Endothelial cell of umbilical vein (primary cell): ENCODE measurements at regions not wholly inside any gene's neighbourhood (a gene's known extent, or its start where the extent isn't known, plus 50 kb on each side); places are given as distances from the start of the nearest gene placed in this dataset.

ENCODE experiments used
- BruUV-seq: library from RNA; stranded (reverse); fragments of 400-500 nt; replicated peaks from 2 replicates; lab custom pipeline; 2021; lab: Mats Ljungman, UMichigan
- CTCF ChIA-PET: fragments of 300-600, 350-600 bp; sonication (Branson Sonifier 250); formaldehyde crosslinking; loops from one replicate; lab custom pipeline; 2021; ENCODE audit warnings: antibody characterized with exemption, inconsistent platforms; lab: Charles Lee
- POLR2A ChIA-PET: fragments of 300-600, 350-600 bp; sonication (Branson Sonifier 250); formaldehyde crosslinking; loops from one replicate; lab custom pipeline; 2021; ENCODE audit warnings: antibody characterized with exemption, inconsistent platforms; lab: Charles Lee
- DNase-seq: peaks from one replicate; pipeline ENCODE4 v3.0.0-alpha.2; 2011; ENCODE audit warnings: low read depth, low spot score
- FAIRE-seq: peaks from 2 replicates; lab custom pipeline; 2011; peaks lifted over from hg19 to GRCh38; lab: Jason Lieb, UNC
- H2AFZ ChIP-seq: 2 replicates; pipeline ENCODE4 v1.6.0; 2012; ENCODE audit warnings: low read depth, low read length, control low read depth, inconsistent platforms
- H3K27ac ChIP-seq: 2 replicates; pipeline ENCODE4 v1.5.1; 2011; ENCODE audit warnings: low read depth, mild to moderate bottlenecking, control low read depth, low read length, moderate library complexity; ENCODE audit not compliant: insufficient read depth
- H3K27me3 ChIP-seq, 2 experiments: 2 replicates each; pipeline versions ENCODE4 v1.6.0 to v1.6.1; 2011; ENCODE audit warnings: low read length in 2 of 2, mixed read lengths in 1 of 2; ENCODE audit not compliant: control insufficient read depth in 2 of 2, insufficient read depth in 2 of 2
- H3K36me3 ChIP-seq, 2 experiments: 2 replicates in 1 of 2; 3 replicates in 1 of 2; pipeline ENCODE4 v1.5.1; 2011; ENCODE audit warnings: low read length in 2 of 2, mild to moderate bottlenecking in 1 of 2, moderate library complexity in 1 of 2; ENCODE audit not compliant: control insufficient read depth in 2 of 2, insufficient read depth in 2 of 2; ENCODE audit errors: extremely low read depth in 1 of 2
- H3K4me1 ChIP-seq: 3 replicates; pipeline ENCODE4 v1.5.1; 2011; ENCODE audit warnings: mild to moderate bottlenecking, low read length; ENCODE audit not compliant: control insufficient read depth, insufficient read depth; ENCODE audit errors: extremely low read depth
- H3K4me2 ChIP-seq: 2 replicates; pipeline ENCODE4 v1.6.1; 2011; ENCODE audit warnings: low read length, control low read depth, mixed read lengths; ENCODE audit not compliant: insufficient read depth
- H3K4me3 ChIP-seq, 3 experiments: fragments of 200-600 bp in 1 of 3; sonication (generic), shearing (Covaris generic) in 1 of 3; replicated peaks in 1 of 3; 2 replicates each; pipeline ENCODE4 v1.5.1; 2011 to 2016; ENCODE audit warnings: control low read depth in 3 of 3, low read length in 3 of 3, mild to moderate bottlenecking in 2 of 3, inconsistent platforms in 1 of 3, low read depth in 1 of 3, moderate library complexity in 1 of 3; ENCODE audit not compliant: insufficient read depth in 1 of 3
- H3K79me2 ChIP-seq: 2 replicates; pipeline ENCODE4 v1.6.0; 2012; ENCODE audit warnings: low read length, inconsistent platforms; ENCODE audit not compliant: control insufficient read depth, insufficient read depth
- H3K9ac ChIP-seq: replicated peaks from 2 replicates; pipeline ENCODE3; 2011; ENCODE audit warnings: low read length, control low read depth; ENCODE audit not compliant: insufficient read depth; ENCODE audit errors: extremely low read depth
- H3K9me1 ChIP-seq: replicated peaks from 3 replicates; pipeline ENCODE4 v1.6.0; 2011; ENCODE audit warnings: mild to moderate bottlenecking, low read length; ENCODE audit not compliant: control insufficient read depth, insufficient read depth; ENCODE audit errors: extremely low read depth
- H3K9me3 ChIP-seq: replicated peaks from 2 replicates; pipeline ENCODE4 v1.5.1; 2012; ENCODE audit warnings: low read length, inconsistent platforms; ENCODE audit not compliant: control insufficient read depth, insufficient read depth
- H4K20me1 ChIP-seq: replicated peaks from 2 replicates; pipeline ENCODE3; 2011; ENCODE audit warnings: mild to moderate bottlenecking, low read length; ENCODE audit not compliant: control insufficient read depth, insufficient read depth; ENCODE audit errors: extremely low read depth
- EZH2 ChIP-seq: IDR thresholded peaks from 2 replicates; pipeline ENCODE4 v1.6.1; 2012; ENCODE audit warnings: borderline replicate concordance, low read depth, mild to moderate bottlenecking, moderate library complexity, low read length, inconsistent platforms; ENCODE audit not compliant: severe bottlenecking
- FOS ChIP-seq: IDR thresholded peaks from 2 replicates; pipeline ENCODE4 v1.6.1; 2011; ENCODE audit warnings: mild to moderate bottlenecking, low read length, moderate library complexity, borderline replicate concordance; ENCODE audit not compliant: insufficient read depth
- GATA2 ChIP-seq: IDR thresholded peaks from 2 replicates; pipeline ENCODE4 v1.7.0; 2011; ENCODE audit warnings: low read depth, mild to moderate bottlenecking, moderate library complexity, mixed read lengths, low read length; ENCODE audit not compliant: insufficient read length, insufficient read depth
- JUN ChIP-seq: IDR thresholded peaks from 2 replicates; pipeline ENCODE4 v1.6.1; 2011; ENCODE audit warnings: borderline replicate concordance, low read depth; ENCODE audit not compliant: insufficient read length, insufficient read depth
- MYC ChIP-seq: IDR thresholded peaks from one replicate; pipeline ENCODE4 v1.6.1; 2011; ENCODE audit warnings: mild to moderate bottlenecking, low read depth, low read length
- POLR2A ChIP-seq: IDR thresholded peaks from 2 replicates; pipeline ENCODE4 v1.6.1; 2012; ENCODE audit warnings: low read depth, mild to moderate bottlenecking, control low read depth, low read length
- POLR2AphosphoS5 ChIP-seq: IDR thresholded peaks from 2 replicates; pipeline ENCODE4 v1.6.1; 2012; ENCODE audit warnings: low read depth, mild to moderate bottlenecking, control low read depth, low read length, moderate library complexity; ENCODE audit not compliant: insufficient read depth
- dilution Hi-C: fragments of 300-500 bp; cut with MboI; formaldehyde crosslinking; loops from one replicate; pipeline ENCODE4 v1.15.0; 2019; ENCODE audit warnings: low sequenced_read_pairs; ENCODE audit not compliant: extremely low pct_ligation_motif_present
- intact Hi-C: fragments of 100-400 bp; cut with micrococcal nuclease; formaldehyde crosslinking; loops from one replicate; pipeline ENCODE4 v1.10.0; 2022
- TF ChIP-seq, protein P1 (sequence below): IDR thresholded peaks from 2 replicates; pipeline ENCODE4 v1.6.1; 2011; ENCODE audit not compliant: insufficient read depth, insufficient read length
- TF ChIP-seq, protein P2 (sequence below), 2 donors: IDR thresholded peaks; 1 replicate in 1 of 2; 2 replicates in 1 of 2; pipeline ENCODE4 v1.5.1; 2011; ENCODE audit warnings: low read length in 2 of 2, mild to moderate bottlenecking in 2 of 2, moderate library complexity in 2 of 2, control low read depth in 1 of 2, inconsistent platforms in 1 of 2, low read depth in 1 of 2; ENCODE audit not compliant: insufficient read depth in 1 of 2; ENCODE audit errors: extremely low read depth in 1 of 2

DNA sequence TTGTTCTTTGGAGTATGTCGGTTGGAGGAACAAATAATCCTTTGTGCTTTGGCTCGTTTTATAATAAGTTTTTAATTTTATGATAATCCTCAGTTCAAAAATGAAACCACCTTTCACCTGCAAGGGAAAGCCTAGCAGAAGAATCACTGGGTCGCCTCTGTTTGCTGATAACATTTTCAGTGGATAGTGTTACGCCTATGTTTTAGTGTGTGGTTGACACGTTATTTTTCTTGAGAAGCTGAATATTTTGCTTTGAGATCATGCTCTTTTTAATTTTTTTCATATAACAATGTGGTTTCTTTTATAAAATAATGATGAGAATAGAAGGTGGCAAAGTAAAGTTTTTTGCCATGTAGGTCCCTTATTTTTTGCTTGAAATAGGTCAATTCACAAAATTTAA lies 172.7 kb upstream of the ZEB2 start:
- DNase-seq (no peak), FAIRE-seq (no peak)
- intact Hi-C loops: no loop called here
- no peaks in the 10 kb centered on the region for H3K79me2 ChIP-seq
- no peak overlapping the region for H3K4me2 ChIP-seq
- TF ChIP-seq FOS: no peak
- TF ChIP-seq POLR2AphosphoS5: no peak
- dilution Hi-C loops: no loop called here
- no peaks in the 10 kb centered on the region for H3K9me3 ChIP-seq
- H4K20me1 ChIP-seq: no peaks in the 10 kb centered on the region
- H3K27ac ChIP-seq: no peak overlapping the region
- no peak overlapping the region for H2AFZ ChIP-seq
- H3K9ac ChIP-seq: no peak overlapping the region
- H3K9me1 ChIP-seq: no peaks in the 10 kb centered on the region
- ChIA-PET CTCF (interaction anchor here (0.6 kb wide), 1 partner anchor 1022 kb away, joined by 3 read pairs; no protein-coding TSS in a partner anchor), POLR2A (no interaction called here)
- H3K36me3 ChIP-seq: no peaks in the 10 kb centered on the region
- H3K4me1 ChIP-seq: no peaks in the 10 kb centered on the region
- no peaks in the 10 kb centered on the region for H3K27me3 ChIP-seq
- H3K4me3 ChIP-seq: no peak overlapping the region
- BruUV-seq: no TSS peak

- ChIA-PET CTCF (interaction anchor here (1.0 to 1.7 kb wide), 2 partner anchors 9 to 12 kb away, joined by 3 to 4 read pairs; no protein-coding TSS in a partner anchor), POLR2A (no interaction called here)
- H3K4me1 ChIP-seq: no peaks in the 10 kb centered on the region
- H2AFZ ChIP-seq: no peak overlapping the region
- intact Hi-C loops (no loop called here), dilution Hi-C loops (no loop called here)
- H3K4me2 ChIP-seq: no peak overlapping the region
- no peak overlapping the region for H3K9ac ChIP-seq
- no peak overlapping the region for H3K4me3 ChIP-seq
- no peaks in the 10 kb centered on the region for H3K36me3 ChIP-seq
- DNase-seq (no peak), FAIRE-seq (no peak)
- H3K27me3 ChIP-seq: no peaks in the 10 kb centered on the region
- TF ChIP-seq, protein P1, sequence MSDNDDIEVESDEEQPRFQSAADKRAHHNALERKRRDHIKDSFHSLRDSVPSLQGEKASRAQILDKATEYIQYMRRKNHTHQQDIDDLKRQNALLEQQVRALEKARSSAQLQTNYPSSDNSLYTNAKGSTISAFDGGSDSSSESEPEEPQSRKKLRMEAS: no peak
- TF ChIP-seq JUN (no peak), MYC (no peak), GATA2 (no peak), FOS (no peak), POLR2A (no peak), EZH2 (no peak), POLR2AphosphoS5 (no peak)
- TF ChIP-seq, protein P2, sequence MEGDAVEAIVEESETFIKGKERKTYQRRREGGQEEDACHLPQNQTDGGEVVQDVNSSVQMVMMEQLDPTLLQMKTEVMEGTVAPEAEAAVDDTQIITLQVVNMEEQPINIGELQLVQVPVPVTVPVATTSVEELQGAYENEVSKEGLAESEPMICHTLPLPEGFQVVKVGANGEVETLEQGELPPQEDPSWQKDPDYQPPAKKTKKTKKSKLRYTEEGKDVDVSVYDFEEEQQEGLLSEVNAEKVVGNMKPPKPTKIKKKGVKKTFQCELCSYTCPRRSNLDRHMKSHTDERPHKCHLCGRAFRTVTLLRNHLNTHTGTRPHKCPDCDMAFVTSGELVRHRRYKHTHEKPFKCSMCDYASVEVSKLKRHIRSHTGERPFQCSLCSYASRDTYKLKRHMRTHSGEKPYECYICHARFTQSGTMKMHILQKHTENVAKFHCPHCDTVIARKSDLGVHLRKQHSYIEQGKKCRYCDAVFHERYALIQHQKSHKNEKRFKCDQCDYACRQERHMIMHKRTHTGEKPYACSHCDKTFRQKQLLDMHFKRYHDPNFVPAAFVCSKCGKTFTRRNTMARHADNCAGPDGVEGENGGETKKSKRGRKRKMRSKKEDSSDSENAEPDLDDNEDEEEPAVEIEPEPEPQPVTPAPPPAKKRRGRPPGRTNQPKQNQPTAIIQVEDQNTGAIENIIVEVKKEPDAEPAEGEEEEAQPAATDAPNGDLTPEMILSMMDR (IDR thresholded peaks at IDR 0.05; ENCODE audit: extremely low read depth in 1 of 2, insufficient read depth in 1 of 2, low read depth in 1 of 2, low read length in 2 of 2): no peak
- no peaks in the 10 kb centered on the region for H3K9me1 ChIP-seq
- no peak overlapping the region for H3K27ac ChIP-seq
- BruUV-seq: no TSS peak
- no peaks in the 10 kb centered on the region for H3K9me3 ChIP-seq
- no peaks in the 10 kb centered on the region for H3K79me2 ChIP-seq
- H4K20me1 ChIP-seq: no peaks in the 10 kb centered on the region
These were observed 170.9 kb upstream of the ZEB2 start for GRCh38 chr2:144690771-144691170.
